Activated naive CD4-positive, alpha-beta T cell treated with anti-CD3 and anti-CD28 coated beads, Interleukin-2, amount 10 ng/mL, durations not matched to agents 7 days and 5 days (primary cell): ENCODE measurements at regions not wholly inside any gene's neighbourhood (a gene's known extent, or its start where the extent isn't known, plus 50 kb on each side); places are given as distances from the start of the nearest gene placed in this dataset.

Source experiments
- CTCF ChIA-PET: fragments of 350-600 bp; sonication (Branson Sonifier 250); formaldehyde crosslinking; loops from one replicate; lab custom pipeline; 2021; ENCODE audit warnings: antibody characterized with exemption; lab: Charles Lee
- DNase-seq: peaks from one replicate; pipeline ENCODE4 v3.0.0-alpha.2; 2020
- H3K27ac Mint-ChIP-seq: one replicate; pipeline ENCODE4 v1.8.0; 2021; ENCODE audit warnings: mild to moderate bottlenecking, moderate library complexity, mixed read lengths
- H3K27me3 Mint-ChIP-seq: one replicate; pipeline ENCODE4 v1.8.0; 2021; ENCODE audit warnings: mild to moderate bottlenecking, mixed read lengths
- H3K36me3 Mint-ChIP-seq: one replicate; pipeline ENCODE4 v1.8.0; 2021; ENCODE audit warnings: mixed read lengths
- H3K4me1 Mint-ChIP-seq: one replicate; pipeline ENCODE4 v1.8.0; 2021; ENCODE audit warnings: mixed read lengths
- H3K4me3 Mint-ChIP-seq: one replicate; pipeline ENCODE4 v1.8.0; 2021; ENCODE audit warnings: mild to moderate bottlenecking, moderate library complexity, mixed read lengths
- H3K9me3 Mint-ChIP-seq: one replicate; pipeline ENCODE4 v1.8.0; 2021; ENCODE audit warnings: mixed read lengths

DNA sequence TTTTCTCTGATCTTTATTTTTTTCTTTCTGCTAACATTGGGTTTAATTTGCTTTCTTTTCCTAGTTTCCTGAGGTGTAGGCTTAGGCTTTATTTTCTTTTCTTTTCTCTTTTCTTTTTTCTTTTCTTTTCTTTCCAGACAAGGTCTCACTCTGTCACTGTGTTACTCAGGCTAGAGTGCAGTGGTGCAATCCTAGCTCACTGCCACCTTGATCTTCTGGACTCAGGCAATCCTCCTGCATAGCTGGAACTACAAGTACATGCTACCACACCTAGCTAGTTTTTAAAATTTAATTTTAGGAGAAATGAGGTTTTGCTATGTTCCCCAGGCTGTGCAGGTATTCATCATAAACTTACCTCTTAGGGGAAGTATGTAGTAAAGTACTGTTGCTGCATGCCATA lies 197.8 kb upstream of the ANKRD50 start:
- Mint-ChIP-seq H3K36me3 (no peaks in the 10 kb centered on the region), H3K27me3 (no peaks in the 10 kb centered on the region), H3K4me1 (no peaks in the 10 kb centered on the region), H3K4me3 (no peak overlapping the region), H3K9me3 (peaks cover 7% of the 10 kb centered on the region), H3K27ac (no peak overlapping the region)
- CTCF ChIA-PET: no interaction called here
- DNase-seq: no peak

DNA sequence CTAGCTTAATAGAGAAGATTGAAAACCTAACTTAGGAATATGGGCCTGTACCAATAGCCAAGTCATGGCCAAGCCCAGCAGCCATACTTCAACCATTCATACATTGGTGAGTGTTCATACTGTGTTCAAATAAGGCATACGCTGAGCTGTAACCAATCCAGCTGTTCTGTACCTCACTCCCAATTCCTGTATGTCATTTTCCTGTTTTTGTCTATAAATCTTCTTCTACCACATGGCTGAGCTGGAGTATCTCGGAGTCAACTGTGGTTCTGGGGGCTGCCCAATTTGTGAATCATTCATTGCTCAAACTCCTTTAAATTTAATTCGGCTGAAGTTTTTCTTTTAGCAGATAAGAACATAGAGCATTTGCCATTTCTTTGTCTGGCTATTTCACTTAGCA lies 195.3 kb upstream of the ANKRD50 start:
- CTCF ChIA-PET: no interaction called here
- Mint-ChIP-seq H3K9me3 (peaks cover 3% of the 10 kb centered on the region), H3K4me3 (no peak overlapping the region), H3K36me3 (no peaks in the 10 kb centered on the region), H3K27ac (no peak overlapping the region), H3K27me3 (no peaks in the 10 kb centered on the region), H3K4me1 (no peaks in the 10 kb centered on the region)
- DNase-seq: no peak

DNA sequence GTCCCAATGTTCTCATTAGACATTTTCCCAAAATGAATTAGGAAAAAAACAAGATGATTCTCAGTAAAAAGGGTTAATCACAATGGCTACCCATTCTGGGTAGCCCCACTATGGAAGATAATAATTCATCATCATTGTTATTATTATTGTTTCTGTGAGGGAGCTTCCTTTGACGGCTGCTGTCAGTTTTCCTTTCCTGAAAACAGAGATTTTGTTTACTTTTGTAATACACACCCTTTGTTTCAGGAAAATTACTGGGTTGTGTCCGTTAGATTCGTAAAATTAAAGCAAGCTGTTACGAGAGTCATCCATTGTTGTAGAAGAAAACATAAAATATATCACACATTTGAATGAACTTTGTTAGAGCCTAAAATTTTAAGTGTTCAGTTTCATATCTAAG lies 192.9 kb upstream of the ANKRD50 start:
- Mint-ChIP-seq H3K4me1 (no peaks in the 10 kb centered on the region), H3K4me3 (no peak overlapping the region), H3K9me3 (no peaks in the 10 kb centered on the region), H3K27ac (no peak overlapping the region), H3K36me3 (no peaks in the 10 kb centered on the region), H3K27me3 (no peaks in the 10 kb centered on the region)
- DNase-seq: no peak
- CTCF ChIA-PET: no interaction called here

DNA sequence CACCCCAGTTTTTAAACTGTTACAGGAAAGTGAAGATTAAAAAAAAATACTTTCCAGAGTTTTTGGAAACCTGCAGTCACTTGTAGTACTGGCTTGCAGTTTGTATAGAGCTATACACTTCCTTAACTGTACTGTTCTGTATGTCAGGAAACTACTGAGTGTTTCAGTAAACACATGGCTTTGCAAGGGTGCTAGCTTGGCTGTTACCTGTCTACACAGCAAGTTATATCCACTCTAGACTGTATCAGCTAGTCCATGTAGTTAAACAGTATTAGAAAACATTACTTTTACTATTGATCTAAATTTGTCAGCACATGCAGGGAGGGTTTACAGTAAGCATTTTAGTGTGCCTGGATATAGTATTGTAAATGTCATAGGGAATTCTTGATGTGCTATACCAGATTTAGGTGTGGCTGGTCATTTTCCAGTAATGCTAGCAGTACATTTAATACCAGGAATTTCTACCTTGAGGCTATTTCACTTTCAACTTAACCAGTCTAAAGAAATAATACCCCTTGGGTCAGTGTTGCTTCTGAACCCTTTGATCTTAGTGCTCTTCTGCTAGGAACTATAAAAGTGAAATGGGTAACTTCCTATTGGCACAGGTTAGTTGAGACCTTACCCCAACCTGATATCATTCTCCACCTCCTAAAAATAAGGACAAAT lies 192.3 kb upstream of the ANKRD50 start:
- H3K9me3 Mint-ChIP-seq: no peaks in the 10 kb centered on the region
- no peaks in the 10 kb centered on the region for H3K4me1 Mint-ChIP-seq
- DNase-seq: no peak
- H3K27me3 Mint-ChIP-seq: no peaks in the 10 kb centered on the region
- H3K4me3 Mint-ChIP-seq: no peak overlapping the region
- CTCF ChIA-PET: no interaction called here
- H3K36me3 Mint-ChIP-seq: no peaks in the 10 kb centered on the region
- H3K27ac Mint-ChIP-seq: no peak overlapping the region

DNA sequence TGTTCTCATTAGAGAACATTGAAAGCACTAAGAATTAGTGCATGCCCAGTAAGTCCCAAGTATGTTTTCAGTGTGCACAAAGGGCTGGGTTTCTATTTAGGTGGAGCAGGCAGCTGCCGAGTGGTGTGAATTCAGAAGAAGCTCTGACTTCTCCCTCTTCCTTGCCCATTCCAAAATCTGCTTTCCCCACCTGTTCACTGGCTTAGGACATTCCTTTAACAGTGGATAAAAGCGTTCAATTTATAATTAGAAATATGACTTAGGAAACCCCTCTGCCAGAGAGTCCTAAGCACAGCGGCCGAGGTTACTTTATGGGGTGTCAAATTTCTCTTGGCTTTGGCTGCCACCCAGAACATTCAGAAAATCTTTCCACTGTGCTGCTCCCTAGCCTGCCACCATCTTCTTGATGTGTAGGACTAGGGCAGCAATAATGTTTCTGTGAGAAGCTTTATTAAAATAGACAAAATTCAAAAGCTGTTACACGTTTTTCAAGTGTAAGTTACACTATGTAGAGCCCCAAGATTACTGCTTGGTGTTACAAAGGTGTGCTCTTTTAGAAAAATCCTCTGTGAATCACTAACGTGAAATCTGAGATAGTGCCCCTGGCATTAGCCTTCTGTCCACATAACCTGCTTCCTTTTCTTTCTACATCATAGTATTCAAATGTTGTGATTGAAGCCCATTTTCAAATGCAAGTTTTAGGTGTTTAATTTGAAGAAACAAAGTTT lies 191.6 kb upstream of the ANKRD50 start:
- no peaks in the 10 kb centered on the region for H3K9me3 Mint-ChIP-seq
- no peak overlapping the region for H3K4me3 Mint-ChIP-seq
- CTCF ChIA-PET: no interaction called here
- no peaks in the 10 kb centered on the region for H3K27me3 Mint-ChIP-seq
- H3K27ac Mint-ChIP-seq: no peak overlapping the region
- DNase-seq: no peak
- H3K4me1 Mint-ChIP-seq: no peaks in the 10 kb centered on the region
- no peaks in the 10 kb centered on the region for H3K36me3 Mint-ChIP-seq

DNA sequence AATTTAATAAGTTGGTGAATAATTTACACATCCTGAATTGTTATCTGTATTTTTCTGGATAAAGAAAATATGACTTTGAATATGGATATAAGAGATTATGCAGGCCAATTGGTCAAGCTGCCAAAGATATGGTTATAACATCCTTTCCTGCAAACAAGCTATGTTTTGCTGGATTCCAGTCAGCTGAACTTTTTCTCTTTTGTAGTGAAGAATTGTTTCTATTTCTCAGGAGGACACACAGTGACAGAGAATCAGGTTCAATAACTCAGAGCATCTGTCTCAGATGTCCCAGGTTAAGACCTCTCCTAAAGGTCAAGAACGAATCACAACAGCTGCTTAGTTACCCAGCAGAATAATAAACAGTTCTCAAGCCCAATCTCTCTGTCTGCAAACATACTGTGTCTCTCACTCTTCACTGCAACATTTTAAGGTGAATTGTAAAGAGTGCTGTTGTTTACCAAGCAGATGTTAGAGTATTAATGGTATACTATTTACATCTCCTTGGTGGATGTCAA lies 189.5 kb upstream of the ANKRD50 start:
- Mint-ChIP-seq H3K4me1 (no peaks in the 10 kb centered on the region), H3K27ac (no peak overlapping the region), H3K36me3 (no peaks in the 10 kb centered on the region), H3K27me3 (no peaks in the 10 kb centered on the region), H3K9me3 (no peaks in the 10 kb centered on the region), H3K4me3 (no peak overlapping the region)
- no peak for DNase-seq
- CTCF ChIA-PET: no interaction called here

DNA sequence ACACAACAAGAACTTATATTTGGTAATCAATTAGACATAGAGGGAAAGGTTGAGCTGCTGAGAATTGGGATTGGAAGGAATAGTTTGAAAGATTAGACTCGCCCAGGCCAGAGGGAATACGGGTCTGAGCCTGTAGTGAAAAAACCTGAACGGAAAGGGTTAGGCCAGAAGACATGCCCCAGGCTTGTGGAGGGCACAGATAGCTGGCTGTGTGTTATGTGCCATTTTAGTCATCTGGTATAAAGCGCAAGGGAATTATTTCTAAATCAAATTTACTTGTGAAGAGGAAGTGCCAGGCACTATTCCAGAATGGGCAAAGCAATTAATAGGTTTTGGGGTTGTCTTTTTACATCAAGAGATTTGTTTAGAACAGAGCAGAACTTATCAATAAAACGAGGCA lies 187.5 kb upstream of the ANKRD50 start:
- DNase-seq: no peak
- no peaks in the 10 kb centered on the region for H3K36me3 Mint-ChIP-seq

DNA sequence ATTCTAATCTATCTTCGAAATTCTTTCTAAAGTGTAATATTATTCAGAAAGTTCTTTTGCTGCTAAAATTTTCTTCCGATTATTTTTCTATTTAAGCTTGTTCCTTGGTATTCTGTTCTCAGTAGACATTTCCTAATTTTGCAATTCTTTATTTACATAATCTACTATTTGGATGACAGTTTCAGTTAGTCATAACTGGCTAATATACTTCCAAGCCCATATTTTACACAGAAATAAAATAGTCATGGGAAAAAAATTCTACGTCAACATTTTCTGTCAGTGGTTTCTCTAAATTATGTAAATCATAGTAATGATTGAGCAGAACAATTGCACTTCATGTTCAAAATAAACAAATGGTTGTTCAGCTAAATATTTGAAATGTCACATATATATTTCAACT lies 178.0 kb upstream of the ANKRD50 start:
- CTCF ChIA-PET: interaction anchor here (0.5 kb wide), 1 partner anchor 274 kb away, joined by 3 read pairs; no protein-coding TSS in a partner anchor
- Mint-ChIP-seq H3K27ac (no peak overlapping the region), H3K27me3 (no peaks in the 10 kb centered on the region), H3K4me3 (no peak overlapping the region), H3K36me3 (no peaks in the 10 kb centered on the region), H3K4me1 (no peaks in the 10 kb centered on the region), H3K9me3 (no peaks in the 10 kb centered on the region)
- no peak for DNase-seq

More for the DNA sequence above, 187.5 kb upstream of the ANKRD50 start:
- Mint-ChIP-seq H3K27me3 (no peaks in the 10 kb centered on the region), H3K9me3 (no peaks in the 10 kb centered on the region), H3K4me1 (no peaks in the 10 kb centered on the region), H3K4me3 (no peak overlapping the region), H3K27ac (no peak overlapping the region)
- CTCF ChIA-PET: no interaction called here

DNA sequence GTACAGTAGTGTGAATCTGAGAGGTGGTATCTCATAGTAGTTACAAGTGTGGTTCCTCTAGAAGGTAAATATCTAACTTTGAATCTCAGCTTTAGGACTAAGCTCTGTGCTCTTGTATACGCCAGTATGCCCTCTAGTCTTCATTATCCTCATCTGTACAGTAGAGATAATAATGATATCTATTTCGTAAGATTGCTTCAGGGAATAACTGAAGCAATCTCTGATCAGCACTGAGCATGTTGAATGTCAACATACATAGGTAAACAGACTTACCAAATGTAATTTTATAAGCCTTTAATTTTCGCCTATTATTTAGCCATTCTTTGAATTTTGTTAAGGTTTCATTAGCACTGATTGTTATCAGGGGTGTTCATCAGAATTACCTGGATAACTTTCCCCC lies 175.2 kb upstream of the ANKRD50 start:
- no peaks in the 10 kb centered on the region for H3K27me3 Mint-ChIP-seq
- CTCF ChIA-PET: no interaction called here
- no peak overlapping the region for H3K27ac Mint-ChIP-seq
- H3K4me1 Mint-ChIP-seq: no peaks in the 10 kb centered on the region
- no peak overlapping the region for H3K4me3 Mint-ChIP-seq
- DNase-seq: no peak
- H3K36me3 Mint-ChIP-seq: no peaks in the 10 kb centered on the region
- no peaks in the 10 kb centered on the region for H3K9me3 Mint-ChIP-seq

DNA sequence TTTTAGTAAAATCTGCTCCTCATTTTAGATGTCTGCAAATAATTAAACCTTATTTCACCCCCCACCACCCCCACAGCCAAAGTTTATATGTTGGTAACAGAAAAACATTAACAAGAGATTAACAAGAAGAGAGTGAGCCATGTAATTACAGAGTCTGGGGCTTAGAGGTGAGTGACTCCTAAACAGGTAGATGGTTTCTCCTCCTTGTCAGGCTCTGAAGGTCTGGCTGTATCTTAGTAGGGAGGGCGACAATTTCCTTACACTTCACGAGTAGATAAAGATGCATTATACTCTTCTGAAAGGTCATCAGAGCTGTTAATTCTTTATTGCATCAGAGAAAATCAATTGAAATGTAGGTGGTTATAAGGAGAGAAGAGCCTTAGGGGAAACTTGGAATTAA lies 171.8 kb upstream of the ANKRD50 start:
- no peak overlapping the region for H3K27ac Mint-ChIP-seq
- H3K27me3 Mint-ChIP-seq: no peaks in the 10 kb centered on the region
- H3K4me3 Mint-ChIP-seq: no peak overlapping the region
- DNase-seq: no peak
- CTCF ChIA-PET: no interaction called here
- no peaks in the 10 kb centered on the region for H3K4me1 Mint-ChIP-seq
- H3K36me3 Mint-ChIP-seq: no peaks in the 10 kb centered on the region
- H3K9me3 Mint-ChIP-seq: no peaks in the 10 kb centered on the region

DNA sequence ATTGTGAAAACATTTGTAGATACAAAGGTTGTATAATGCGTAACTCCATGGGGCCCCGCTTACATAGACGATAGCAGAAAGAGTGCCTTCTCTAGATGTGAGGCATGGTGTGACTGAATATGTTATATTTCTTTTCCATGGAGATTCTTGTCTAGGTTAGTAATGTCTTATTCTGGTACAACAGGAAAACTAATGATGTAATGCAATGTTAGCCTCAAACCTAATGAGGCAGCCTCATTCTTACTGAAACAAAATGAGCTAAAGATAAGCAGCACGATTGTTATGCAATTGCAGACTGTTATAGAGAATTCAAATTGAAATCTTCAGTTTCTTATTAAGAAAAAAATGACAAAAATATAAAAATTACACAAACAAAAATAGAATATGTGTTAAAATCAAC lies 171.1 kb upstream of the ANKRD50 start:
- CTCF ChIA-PET: no interaction called here
- Mint-ChIP-seq H3K4me1 (no peaks in the 10 kb centered on the region), H3K36me3 (no peaks in the 10 kb centered on the region), H3K27ac (no peak overlapping the region), H3K4me3 (no peak overlapping the region), H3K9me3 (no peaks in the 10 kb centered on the region), H3K27me3 (no peaks in the 10 kb centered on the region)
- DNase-seq: no peak

DNA sequence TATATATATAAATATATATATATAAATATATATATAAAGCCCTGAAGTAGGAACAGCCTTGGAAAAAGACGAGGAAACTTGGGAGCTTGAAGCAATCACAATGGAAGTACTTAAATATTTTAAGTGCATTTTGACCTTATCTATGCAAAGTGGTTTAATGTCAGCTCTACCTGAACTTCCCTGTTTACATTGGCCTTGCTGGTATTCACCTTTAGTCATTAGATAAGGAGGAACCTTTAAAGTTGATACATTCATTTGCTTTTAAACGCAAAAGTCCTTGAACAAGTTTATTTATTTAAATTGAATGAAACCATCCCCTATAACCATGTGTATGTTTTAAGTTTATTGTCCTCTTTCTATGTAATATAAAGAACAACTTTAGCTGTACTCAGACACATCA lies 166.7 kb upstream of the ANKRD50 start:
- H3K36me3 Mint-ChIP-seq: no peaks in the 10 kb centered on the region
- CTCF ChIA-PET: no interaction called here

DNA sequence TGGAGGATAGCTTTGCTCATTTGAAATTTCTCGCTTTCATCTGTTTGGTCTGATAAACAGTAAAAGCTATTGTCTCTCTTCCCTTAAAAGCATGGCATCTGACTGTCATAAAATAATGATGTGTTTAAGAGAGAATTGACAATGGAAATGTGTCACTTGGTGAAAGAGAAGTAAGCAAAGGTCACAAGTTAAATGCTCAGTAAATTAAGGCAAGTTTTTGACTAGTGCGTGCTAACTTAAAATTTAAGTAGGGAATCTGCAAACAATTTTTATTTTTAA lies 161.6 kb upstream of the ANKRD50 start:
- Mint-ChIP-seq H3K27me3 (no peaks in the 10 kb centered on the region), H3K27ac (no peak overlapping the region), H3K4me3 (no peak overlapping the region), H3K4me1 (no peaks in the 10 kb centered on the region), H3K9me3 (peaks cover 9% of the 10 kb centered on the region), H3K36me3 (no peaks in the 10 kb centered on the region)
- CTCF ChIA-PET: no interaction called here
- DNase-seq: no peak

More for the DNA sequence above, 166.7 kb upstream of the ANKRD50 start:
- H3K9me3 Mint-ChIP-seq: peaks cover 7% of the 10 kb centered on the region
- no peak overlapping the region for H3K4me3 Mint-ChIP-seq
- no peak for DNase-seq
- H3K27ac Mint-ChIP-seq: no peak overlapping the region
- no peaks in the 10 kb centered on the region for H3K27me3 Mint-ChIP-seq
- no peaks in the 10 kb centered on the region for H3K4me1 Mint-ChIP-seq

DNA sequence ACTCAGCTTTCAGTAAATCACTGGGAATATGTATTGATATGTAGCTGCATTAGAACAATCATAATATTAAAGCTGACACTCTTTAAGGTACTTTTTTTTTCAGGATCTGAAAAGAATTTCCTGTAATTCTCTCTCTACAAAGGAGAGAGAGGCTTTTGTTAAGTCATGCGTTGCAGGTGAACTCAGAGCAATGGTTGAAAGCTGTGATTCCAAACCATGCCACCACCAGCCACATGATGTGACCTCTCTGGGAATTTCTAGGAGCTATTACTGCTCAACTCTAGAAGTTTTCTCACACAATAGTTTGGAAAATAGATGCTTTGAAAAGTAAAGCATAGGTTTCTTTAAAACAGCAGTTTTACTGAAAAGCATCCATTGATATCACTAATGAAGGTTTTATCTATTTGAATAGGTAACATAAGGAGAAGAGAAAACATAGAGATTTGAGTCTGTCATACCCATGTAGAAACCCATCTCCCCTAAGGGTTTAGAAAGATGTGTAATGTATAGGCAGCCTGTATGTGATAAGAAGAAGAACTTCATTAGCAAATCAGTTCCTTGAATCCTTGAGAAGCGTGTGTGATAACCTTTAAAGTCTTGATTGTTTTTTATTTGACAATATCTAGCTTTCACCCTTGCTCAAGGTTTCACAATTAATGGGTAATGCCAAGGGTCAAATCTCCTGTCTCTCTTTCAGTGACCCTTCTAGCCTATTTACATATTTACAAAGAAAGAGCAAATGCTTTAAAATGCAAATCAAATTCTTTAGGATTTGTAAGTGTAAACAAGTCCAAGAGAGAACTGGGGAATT lies 161.0 kb upstream of the ANKRD50 start:
- H3K27ac Mint-ChIP-seq: no peak overlapping the region
- H3K4me3 Mint-ChIP-seq: no peak overlapping the region
- H3K4me1 Mint-ChIP-seq: no peaks in the 10 kb centered on the region
- DNase-seq: no peak
- H3K9me3 Mint-ChIP-seq: peaks cover 9% of the 10 kb centered on the region
- CTCF ChIA-PET: no interaction called here
- no peaks in the 10 kb centered on the region for H3K27me3 Mint-ChIP-seq
- H3K36me3 Mint-ChIP-seq: no peaks in the 10 kb centered on the region

DNA sequence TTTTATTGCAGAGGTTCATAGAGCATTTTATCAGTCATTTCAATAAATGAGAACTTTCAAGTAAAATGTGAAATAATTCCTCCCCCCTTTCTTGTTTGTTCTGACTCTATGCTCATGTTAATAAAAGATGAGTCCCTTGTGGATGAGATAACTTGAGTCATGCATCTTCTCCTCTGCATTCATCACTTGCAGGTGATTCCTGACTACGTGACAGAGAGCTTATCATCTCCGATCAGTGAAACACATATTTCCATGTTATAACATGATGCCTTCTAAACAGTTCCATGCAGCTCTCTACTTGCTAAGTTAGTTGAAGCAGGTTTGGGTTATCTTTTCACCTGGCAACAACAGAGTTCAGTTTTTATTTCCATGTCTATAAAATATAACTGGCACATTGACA lies 160.1 kb upstream of the ANKRD50 start:
- Mint-ChIP-seq H3K4me3 (no peak overlapping the region), H3K9me3 (peaks cover 9% of the 10 kb centered on the region), H3K4me1 (no peaks in the 10 kb centered on the region), H3K27me3 (no peaks in the 10 kb centered on the region), H3K27ac (no peak overlapping the region), H3K36me3 (no peaks in the 10 kb centered on the region)
- no peak for DNase-seq
- CTCF ChIA-PET: no interaction called here
